Left lung (tissue), 4 donors: ENCODE measurements at regions not wholly inside any gene's neighbourhood (a gene's known extent, or its start where the extent isn't known, plus 50 kb on each side); places are given as distances from the start of the nearest gene placed in this dataset.

Experiments
- ATAC-seq: fragments of 200-7000 bp; cut with Tn5 transposase; one replicate; pipeline ENCODE4 v1.9.1; 2020; ENCODE audit warnings: moderate library complexity
- DNase-seq, 4 donors: peaks; one replicate each; pipeline ENCODE4 v3.0.0-alpha.2; 2013 to 2020
- H3K27ac ChIP-seq, 2 donors: fragments of 200-600 bp; sonication (generic) in 1 of 2; one replicate each; pipeline versions ENCODE4 v1.5.0 to v1.8.0; 2020 to 2021
- H3K27me3 ChIP-seq, 2 donors: fragments of 200-600 bp; sonication (generic) in 1 of 2; one replicate each; pipeline versions ENCODE4 v1.5.0 to v1.8.0; 2020 to 2021
- H3K36me3 ChIP-seq, 2 donors: fragments of 200-600 bp; sonication (generic) in 1 of 2; one replicate each; pipeline versions ENCODE4 v1.5.0 to v1.8.0; 2020 to 2021
- H3K4me1 ChIP-seq, 2 donors: fragments of 200-600 bp; one replicate each; pipeline ENCODE4 v1.8.0; 2021
- H3K4me3 ChIP-seq, 2 donors: fragments of 200-600 bp; sonication (generic) in 1 of 2; one replicate each; pipeline versions ENCODE4 v1.5.0 to v1.8.0; 2020 to 2021; ENCODE audit warnings: mild to moderate bottlenecking in 1 of 2
- H3K9me3 ChIP-seq, 2 donors: fragments of 200-600 bp; sonication (generic) in 1 of 2; one replicate each; pipeline versions ENCODE4 v1.5.0 to v1.8.0; 2020 to 2021
- intact Hi-C, 2 donors: fragments of 100-400 bp; cut with DNase I; formaldehyde crosslinking; loops; one replicate each; pipeline versions ENCODE4 v1.11.2 to v1.14.2; 2022
- TF ChIP-seq, protein P1 (sequence below), 2 donors: fragments of 200-600 bp; sonication (generic) in 1 of 2; IDR thresholded peaks; one replicate each; pipeline versions ENCODE4 v1.5.0 to v1.8.0; 2021; ENCODE audit warnings: antibody characterized with exemption in 2 of 2
- donor health status: DM: no; HTN: yes; CAD: no.
- donor health status: DM: no; HTN: no; CAD: no.

DNA sequence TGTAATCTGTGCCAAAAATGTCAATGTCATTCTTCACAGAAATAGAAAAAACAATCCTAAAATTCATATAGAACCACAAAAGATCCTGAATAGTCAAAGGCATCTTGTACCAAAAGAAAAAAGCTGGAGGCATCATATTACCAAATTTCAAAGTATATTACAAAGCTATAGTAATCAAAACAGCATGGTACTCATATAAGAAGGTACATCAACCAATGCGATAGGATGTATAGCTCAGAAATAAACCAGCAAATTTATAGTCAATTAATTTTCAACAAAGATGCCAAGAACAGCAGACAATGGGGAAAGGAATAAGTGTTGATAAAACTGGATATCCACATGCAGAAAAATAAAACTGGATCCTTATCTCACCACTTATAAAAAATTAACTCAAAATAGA is 150.5 kb upstream of the PRICKLE2 start:
- Histone ChIP-seq H3K36me3 (no peaks in the 10 kb centered on the region), H3K4me3 (no peak overlapping the region), H3K27me3 (no peaks in the 10 kb centered on the region), H3K9me3 (peaks cover 0 to 6% of the 10 kb centered on the region in 2 donors), H3K27ac (no peak overlapping the region), H3K4me1 (no peaks in the 10 kb centered on the region)
- intact Hi-C loops, result no loop called here
- TF ChIP-seq, protein P1, sequence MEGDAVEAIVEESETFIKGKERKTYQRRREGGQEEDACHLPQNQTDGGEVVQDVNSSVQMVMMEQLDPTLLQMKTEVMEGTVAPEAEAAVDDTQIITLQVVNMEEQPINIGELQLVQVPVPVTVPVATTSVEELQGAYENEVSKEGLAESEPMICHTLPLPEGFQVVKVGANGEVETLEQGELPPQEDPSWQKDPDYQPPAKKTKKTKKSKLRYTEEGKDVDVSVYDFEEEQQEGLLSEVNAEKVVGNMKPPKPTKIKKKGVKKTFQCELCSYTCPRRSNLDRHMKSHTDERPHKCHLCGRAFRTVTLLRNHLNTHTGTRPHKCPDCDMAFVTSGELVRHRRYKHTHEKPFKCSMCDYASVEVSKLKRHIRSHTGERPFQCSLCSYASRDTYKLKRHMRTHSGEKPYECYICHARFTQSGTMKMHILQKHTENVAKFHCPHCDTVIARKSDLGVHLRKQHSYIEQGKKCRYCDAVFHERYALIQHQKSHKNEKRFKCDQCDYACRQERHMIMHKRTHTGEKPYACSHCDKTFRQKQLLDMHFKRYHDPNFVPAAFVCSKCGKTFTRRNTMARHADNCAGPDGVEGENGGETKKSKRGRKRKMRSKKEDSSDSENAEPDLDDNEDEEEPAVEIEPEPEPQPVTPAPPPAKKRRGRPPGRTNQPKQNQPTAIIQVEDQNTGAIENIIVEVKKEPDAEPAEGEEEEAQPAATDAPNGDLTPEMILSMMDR (IDR thresholded peaks at IDR 0.05), result no peak
- ATAC-seq (no peak), DNase-seq (no peak)

DNA sequence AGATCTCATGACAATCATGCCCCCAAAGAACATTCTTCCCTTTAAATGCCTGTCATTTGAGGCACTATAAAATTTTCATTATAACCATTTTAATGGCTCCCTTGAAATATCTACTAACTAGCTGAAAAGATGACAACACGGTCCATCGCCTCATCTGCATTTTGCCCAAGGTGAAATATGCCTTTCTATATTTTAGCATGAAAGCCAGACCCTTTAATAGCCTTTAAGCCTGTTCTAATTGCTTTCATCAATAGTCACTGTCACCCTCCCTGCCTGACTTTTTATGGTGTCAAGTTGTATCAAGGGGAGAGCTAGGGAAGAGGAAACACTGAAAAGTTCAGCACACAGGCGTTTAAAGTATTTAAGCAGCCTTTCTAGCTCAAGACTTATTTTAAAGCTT is 144.1 kb upstream of the PRICKLE2 start:
- no peak for ATAC-seq

DNA sequence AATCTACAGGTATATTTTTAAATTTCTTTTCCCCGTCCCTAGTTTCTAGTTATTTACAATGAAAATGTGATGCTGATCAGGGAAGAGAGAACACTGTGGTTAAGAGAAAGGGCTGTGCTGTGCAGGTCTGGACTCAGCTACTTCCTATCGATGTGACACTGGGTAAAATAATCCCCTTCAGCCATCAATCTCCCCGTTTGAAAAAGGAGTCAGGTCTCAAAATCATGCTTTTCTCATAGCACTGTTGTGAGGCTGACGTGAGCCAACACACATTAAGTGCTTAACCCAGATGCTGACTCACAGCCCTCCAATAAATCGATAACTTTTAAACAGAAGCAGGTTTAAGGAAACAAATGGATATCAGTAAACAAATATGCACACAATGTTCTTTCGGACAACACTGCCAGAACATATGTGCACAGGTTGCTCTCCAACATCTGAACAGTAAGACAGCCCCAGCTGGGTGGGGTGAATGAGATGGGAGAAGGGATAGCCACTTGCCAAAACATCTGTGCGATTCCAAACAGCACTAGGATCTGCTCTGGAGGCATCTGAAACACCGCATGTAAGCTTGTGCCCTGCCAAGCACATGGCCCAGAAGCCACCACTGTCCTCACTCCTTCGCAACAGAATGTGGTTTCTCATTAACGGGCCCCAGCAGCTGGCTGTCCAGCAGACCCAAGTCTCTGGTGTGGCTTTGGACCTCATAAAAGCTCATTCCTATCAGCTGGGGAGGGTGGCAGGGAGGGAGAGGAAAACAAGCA is 143.2 kb upstream of the PRICKLE2 start:
- Histone ChIP-seq H3K9me3 (no peaks in the 10 kb centered on the region), H3K4me3 (no peak overlapping the region), H3K4me1 (peaks cover 0 to 3% of the 10 kb centered on the region in 2 donors), H3K27me3 (no peaks in the 10 kb centered on the region), H3K27ac (no peak overlapping the region), H3K36me3 (no peaks in the 10 kb centered on the region)
- intact Hi-C loops, result no loop called here
- ATAC-seq, result no peak
- DNase-seq, result no peak
- TF ChIP-seq, protein P1 (IDR thresholded peaks at IDR 0.05), result no peak

More for the DNA sequence above, 144.1 kb upstream of the PRICKLE2 start:
- H3K27me3 ChIP-seq, result no peaks in the 10 kb centered on the region
- H3K4me1 ChIP-seq, result peaks cover 0 to 3% of the 10 kb centered on the region in 2 donors
- H3K4me3 ChIP-seq, result no peak overlapping the region
- intact Hi-C loops, result no loop called here
- H3K9me3 ChIP-seq, result no peaks in the 10 kb centered on the region
- H3K36me3 ChIP-seq, result no peaks in the 10 kb centered on the region
- TF ChIP-seq, protein P1 (IDR thresholded peaks at IDR 0.05), result no peak
- no peak overlapping the region for H3K27ac ChIP-seq
- no peak for DNase-seq

DNA sequence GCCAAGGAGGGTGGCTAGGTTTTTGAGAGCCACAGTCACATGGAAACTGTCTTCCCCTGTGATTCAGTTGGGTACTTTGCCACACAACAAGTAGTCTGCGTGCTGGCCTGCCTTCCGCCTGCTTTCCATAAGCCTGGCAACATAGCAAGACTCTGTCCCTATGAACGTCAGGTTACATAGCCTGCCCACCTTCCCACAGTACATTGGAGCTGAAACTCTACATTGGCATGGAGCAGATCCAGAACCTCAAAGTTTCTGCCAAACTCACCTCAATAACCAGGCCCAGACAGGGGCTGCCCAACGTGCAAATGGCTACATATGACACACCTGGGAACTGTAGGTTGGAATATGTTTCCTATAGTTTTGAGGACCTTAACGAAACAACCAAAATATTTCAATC is 140.6 kb upstream of the PRICKLE2 start:
- TF ChIP-seq, protein P1 (IDR thresholded peaks at IDR 0.05), result no peak
- Histone ChIP-seq H3K36me3 (no peaks in the 10 kb centered on the region), H3K27ac (no peak overlapping the region), H3K9me3 (no peaks in the 10 kb centered on the region), H3K4me3 (no peak overlapping the region), H3K4me1 (peaks cover 3 to 10% of the 10 kb centered on the region in 2 donors), H3K27me3 (no peaks in the 10 kb centered on the region)
- intact Hi-C loops, result no loop called here
- no peak for ATAC-seq
- no peak for DNase-seq

DNA sequence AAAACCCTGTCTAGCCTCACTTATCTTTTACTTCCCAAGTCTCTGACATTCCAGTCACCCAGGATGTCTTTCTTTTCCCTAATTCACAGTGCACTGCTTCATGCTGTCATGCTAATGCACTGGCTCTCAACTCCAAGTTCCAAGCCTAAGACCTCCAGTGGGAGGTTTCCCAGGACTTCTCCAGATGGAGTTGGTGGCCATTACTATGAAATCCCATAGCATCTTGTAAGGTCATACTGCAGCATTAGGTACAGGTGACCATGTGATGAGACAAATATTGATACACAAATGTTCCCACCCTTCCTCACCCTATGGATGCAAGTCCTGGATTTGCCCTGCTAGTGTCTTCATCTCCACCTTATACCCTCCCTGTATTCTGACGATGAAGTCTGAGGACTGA is 138.6 kb upstream of the PRICKLE2 start:
- intact Hi-C loops, result no loop called here
- no peaks in the 10 kb centered on the region for H3K36me3 ChIP-seq

More for the DNA sequence above, 138.6 kb upstream of the PRICKLE2 start:
- DNase-seq (no peak), ATAC-seq (no peak)
- Histone ChIP-seq H3K4me1 (peaks cover 2 to 10% of the 10 kb centered on the region in 2 donors), H3K27me3 (no peaks in the 10 kb centered on the region), H3K9me3 (no peaks in the 10 kb centered on the region), H3K4me3 (no peak overlapping the region), H3K27ac (peak overlapping the region in 1 of 2 donors; percentile 2)
- TF ChIP-seq, protein P1 (IDR thresholded peaks at IDR 0.05), result no peak
